OCI-LY3 (cell line): ENCODE measurements at regions not wholly inside any gene's neighbourhood (a gene's known extent, or its start where the extent isn't known, plus 50 kb on each side); places are given as distances from the start of the nearest gene placed in this dataset.

ENCODE experiments used
- H2AFZ ChIP-seq: fragments of 200-600, 300-600 bp; shearing (Covaris generic); 2 replicates; pipeline ENCODE4 v1.6.0; 2014; ENCODE audit warnings: antibody characterized with exemption, low read depth, low read length
- H3K27ac ChIP-seq: fragments of 200-600, 300-600 bp; sonication (generic); 2 replicates; pipeline ENCODE4 v1.5.1; 2014; ENCODE audit warnings: mild to moderate bottlenecking, low read length, moderate library complexity, mixed read lengths
- H3K27me3 ChIP-seq: fragments of 200-600, 300-600 bp; sonication (generic); 2 replicates; pipeline ENCODE4 v1.6.1; 2014; ENCODE audit warnings: low read depth, low read length, mixed read lengths
- H3K36me3 ChIP-seq: fragments of 200-600, 300-600 bp; sonication (generic); replicated peaks from 2 replicates; pipeline ENCODE3; 2014; ENCODE audit warnings: low read depth, low read length, mixed read lengths
- H3K4me1 ChIP-seq: fragments of 300-600, 200-600 bp; sonication (generic); 2 replicates; pipeline ENCODE4 v1.6.1; 2014; ENCODE audit warnings: low read length, mixed read lengths
- H3K4me2 ChIP-seq: fragments of 200-600, 300-600 bp; sonication (generic); 2 replicates; pipeline ENCODE4 v1.6.1; 2014; ENCODE audit warnings: low read length, mixed read lengths
- H3K4me3 ChIP-seq: fragments of 300-600, 200-600 bp; sonication (generic); 2 replicates; pipeline ENCODE4 v1.5.1; 2014; ENCODE audit warnings: antibody characterized with exemption, mild to moderate bottlenecking, low read length, moderate library complexity
- H3K79me2 ChIP-seq: fragments of 300-600, 200-600 bp; shearing (Covaris generic); 2 replicates; pipeline ENCODE4 v1.6.1; 2014; ENCODE audit warnings: mild to moderate bottlenecking, low read length, mixed read lengths
- H3K9ac ChIP-seq: fragments of 300-600, 200-600 bp; shearing (Covaris generic); 2 replicates; pipeline ENCODE4 v1.6.0; 2014; ENCODE audit warnings: mild to moderate bottlenecking, low read length, moderate library complexity
- H3K9me3 ChIP-seq: fragments of 200-600, 300-600 bp; shearing (Covaris generic); 2 replicates; pipeline ENCODE4 v1.6.1; 2014; ENCODE audit warnings: low read length, mixed read lengths; ENCODE audit not compliant: insufficient read depth
- H4K20me1 ChIP-seq: fragments of 200-600, 300-600 bp; sonication (generic); 2 replicates; pipeline ENCODE4 v1.6.1; 2016; ENCODE audit warnings: low read length, mixed read lengths; ENCODE audit not compliant: insufficient read depth
- EZH2phosphoT487 ChIP-seq: fragments of 200-600 bp; shearing (Covaris generic); IDR thresholded peaks from 2 replicates; pipeline ENCODE4 v1.6.1; 2018; ENCODE audit warnings: antibody characterized with exemption, mixed run types, low read depth
- TF ChIP-seq, protein P1 (sequence below): fragments of 200-600, 300-600 bp; sonication (generic); IDR thresholded peaks from 2 replicates; pipeline ENCODE4 v1.5.1; 2014; ENCODE audit warnings: antibody characterized with exemption, low read length, low read depth

DNA sequence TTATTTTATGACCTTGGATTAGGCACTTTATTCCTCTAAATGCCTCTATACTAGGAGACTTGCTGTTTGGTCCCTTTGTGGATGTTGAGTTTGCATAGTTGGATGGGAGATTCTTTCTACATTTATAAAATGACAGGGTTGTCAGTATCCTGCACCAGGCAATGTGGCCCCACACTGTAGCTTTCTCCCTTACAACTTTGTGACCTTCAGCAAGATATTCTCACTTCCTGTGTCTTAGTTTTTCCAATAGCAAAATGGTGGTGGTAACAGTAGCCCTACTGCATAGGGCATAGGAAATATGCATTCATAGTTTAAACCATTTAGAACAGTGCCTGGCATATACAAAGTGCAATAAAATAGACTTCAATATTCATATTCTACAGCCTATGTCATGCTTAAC is 128.3 kb downstream of the TXNL1 start:
- no peaks in the 10 kb centered on the region for H4K20me1 ChIP-seq
- H3K27me3 ChIP-seq = peaks cover 3% of the 10 kb centered on the region; the same call in 1 of the 2 replicates
- no peak overlapping the region for H3K27ac ChIP-seq
- no peaks in the 10 kb centered on the region for H3K9me3 ChIP-seq
- H3K4me3 ChIP-seq = no peak overlapping the region
- peaks cover 23% of the 10 kb centered on the region for H3K4me1 ChIP-seq
- TF ChIP-seq, protein P1, sequence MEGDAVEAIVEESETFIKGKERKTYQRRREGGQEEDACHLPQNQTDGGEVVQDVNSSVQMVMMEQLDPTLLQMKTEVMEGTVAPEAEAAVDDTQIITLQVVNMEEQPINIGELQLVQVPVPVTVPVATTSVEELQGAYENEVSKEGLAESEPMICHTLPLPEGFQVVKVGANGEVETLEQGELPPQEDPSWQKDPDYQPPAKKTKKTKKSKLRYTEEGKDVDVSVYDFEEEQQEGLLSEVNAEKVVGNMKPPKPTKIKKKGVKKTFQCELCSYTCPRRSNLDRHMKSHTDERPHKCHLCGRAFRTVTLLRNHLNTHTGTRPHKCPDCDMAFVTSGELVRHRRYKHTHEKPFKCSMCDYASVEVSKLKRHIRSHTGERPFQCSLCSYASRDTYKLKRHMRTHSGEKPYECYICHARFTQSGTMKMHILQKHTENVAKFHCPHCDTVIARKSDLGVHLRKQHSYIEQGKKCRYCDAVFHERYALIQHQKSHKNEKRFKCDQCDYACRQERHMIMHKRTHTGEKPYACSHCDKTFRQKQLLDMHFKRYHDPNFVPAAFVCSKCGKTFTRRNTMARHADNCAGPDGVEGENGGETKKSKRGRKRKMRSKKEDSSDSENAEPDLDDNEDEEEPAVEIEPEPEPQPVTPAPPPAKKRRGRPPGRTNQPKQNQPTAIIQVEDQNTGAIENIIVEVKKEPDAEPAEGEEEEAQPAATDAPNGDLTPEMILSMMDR = no peak
- no peak for TF ChIP-seq EZH2phosphoT487
- H3K4me2 ChIP-seq = no peak overlapping the region
- no peaks in the 10 kb centered on the region for H3K79me2 ChIP-seq
- H3K36me3 ChIP-seq = no peaks in the 10 kb centered on the region
- H2AFZ ChIP-seq = no peak overlapping the region
- no peak overlapping the region for H3K9ac ChIP-seq

DNA sequence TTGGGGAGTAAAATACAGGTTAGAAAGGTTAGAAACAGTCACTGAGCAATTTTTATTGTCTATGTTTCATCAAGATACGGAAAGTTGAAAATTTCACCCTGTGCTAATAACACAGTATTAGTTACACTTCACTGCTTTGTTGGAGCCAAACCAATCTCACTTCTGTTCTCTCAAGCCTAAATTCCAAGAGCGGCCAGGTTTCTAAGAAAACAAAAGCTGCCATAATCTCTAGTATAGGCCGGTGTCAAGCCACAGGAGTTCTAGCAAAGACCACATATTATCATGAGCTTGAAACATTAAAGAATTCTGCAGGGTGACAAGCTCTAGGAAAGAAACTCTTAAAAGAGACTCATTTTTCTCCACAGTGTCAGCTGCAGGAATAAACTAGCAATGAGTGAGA is 128.7 kb downstream of the TXNL1 start:
- Histone ChIP-seq H3K9ac (no peak overlapping the region), H3K4me2 (no peak overlapping the region), H3K9me3 (no peaks in the 10 kb centered on the region), H3K79me2 (no peaks in the 10 kb centered on the region), H3K36me3 (no peaks in the 10 kb centered on the region), H3K27me3 (0 out of 2 replicates have a peak, but pooled peaks cover 3% of the 10 kb centered on the region), H3K4me3 (no peak overlapping the region), H3K4me1 (peaks cover 23% of the 10 kb centered on the region), H2AFZ (no peak overlapping the region), H4K20me1 (no peaks in the 10 kb centered on the region), H3K27ac (no peak overlapping the region)
- TF ChIP-seq, protein P1 = no peak

DNA sequence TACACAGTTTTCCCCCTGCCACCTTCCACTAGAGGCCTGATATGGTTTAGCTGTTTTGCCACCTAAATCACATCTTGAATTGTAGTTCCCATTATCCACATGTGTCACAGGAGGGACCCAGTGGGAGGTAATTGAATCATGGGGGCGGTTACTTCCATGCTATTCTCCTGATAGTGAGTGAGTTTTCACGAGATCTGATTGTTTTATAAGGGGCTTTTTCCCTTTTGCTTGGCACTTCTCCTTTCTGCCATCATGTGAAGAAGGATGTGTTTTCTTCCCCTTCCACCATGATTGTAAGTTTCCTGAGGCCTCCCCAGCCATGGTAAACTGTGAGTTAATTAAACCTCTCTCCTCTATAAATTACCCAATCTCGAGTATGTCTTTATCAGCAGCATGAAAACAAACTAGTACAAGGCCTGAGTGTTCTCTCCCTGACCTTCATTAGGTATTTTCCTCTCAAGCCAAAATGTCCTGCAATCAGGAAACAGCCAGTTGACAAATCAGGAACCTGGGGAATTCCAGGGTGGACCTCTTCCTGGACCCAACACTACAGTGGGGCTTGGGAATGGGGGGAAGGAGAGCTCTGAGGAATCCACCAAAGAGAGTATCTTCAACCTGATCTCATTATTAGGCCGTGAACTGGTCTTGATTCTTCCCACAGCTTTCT is 129.9 kb downstream of the TXNL1 start:
- no peak overlapping the region for H3K9ac ChIP-seq
- peaks cover 23% of the 10 kb centered on the region for H3K4me1 ChIP-seq
- no peaks in the 10 kb centered on the region for H3K27me3 ChIP-seq
- TF ChIP-seq, protein P1 = no peak
- TF ChIP-seq EZH2phosphoT487 = no peak
- no peak overlapping the region for H3K27ac ChIP-seq
- no peak overlapping the region for H2AFZ ChIP-seq
- no peaks in the 10 kb centered on the region for H3K36me3 ChIP-seq
- no peak overlapping the region for H3K4me3 ChIP-seq
- no peak overlapping the region for H3K4me2 ChIP-seq
- H3K79me2 ChIP-seq = no peaks in the 10 kb centered on the region
- H4K20me1 ChIP-seq = no peaks in the 10 kb centered on the region
- no peaks in the 10 kb centered on the region for H3K9me3 ChIP-seq

DNA sequence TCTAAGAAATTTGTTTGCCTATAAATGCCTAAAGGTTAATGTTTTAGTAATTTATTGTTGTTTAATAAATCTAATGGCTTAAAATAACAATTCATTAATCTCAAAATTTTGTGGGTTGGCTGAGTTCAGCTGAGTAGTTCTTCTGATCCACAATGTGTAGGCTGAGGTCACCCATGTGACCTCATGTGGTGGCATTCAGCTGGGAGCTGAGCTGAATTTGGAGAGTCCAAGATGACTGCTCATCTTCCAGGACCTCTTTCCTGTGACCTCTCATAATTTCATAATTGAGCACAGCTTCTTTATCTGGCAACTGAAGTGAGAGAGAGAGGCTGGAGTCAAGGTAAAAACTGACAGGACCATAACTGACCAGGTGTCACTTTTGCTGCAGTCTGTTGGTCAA is 132.4 kb downstream of the TXNL1 start:
- Histone ChIP-seq H3K4me2 (no peak overlapping the region), H3K27me3 (0 out of 2 replicates have a peak, but pooled peaks cover 6% of the 10 kb centered on the region), H3K9ac (no peak overlapping the region), H3K4me3 (no peak overlapping the region), H3K9me3 (no peaks in the 10 kb centered on the region), H2AFZ (no peak overlapping the region), H4K20me1 (no peaks in the 10 kb centered on the region), H3K36me3 (no peaks in the 10 kb centered on the region), H3K4me1 (peaks cover 7% of the 10 kb centered on the region), H3K27ac (no peak overlapping the region), H3K79me2 (no peaks in the 10 kb centered on the region)
- TF ChIP-seq EZH2phosphoT487 = no peak
- TF ChIP-seq, protein P1 = no peak
